ENCODE measurements at regions not wholly inside any gene's neighbourhood (a gene's known extent, or its start where the extent isn't known, plus 50 kb on each side); places are given as distances from the start of the nearest gene placed in this dataset.
A peak's percentile ranks its signal among the peaks of the same experiment; 100 is the strongest.

GRCh38 chr10:52437205-52437646, 123.1 kb downstream of the DKK1 start:
- no peak for TF ChIP-seq POLR2AphosphoS5 (IDR thresholded peaks at IDR 0.05)
- TF ChIP-seq EP300 (IDR thresholded peaks at IDR 0.05): no peak
- TF ChIP-seq CTCF (IDR thresholded peaks at IDR 0.05): no peak
- TF ChIP-seq POLR2A (IDR thresholded peaks at IDR 0.05): no peak
- 86 to 89% methylated on average over 1 of the region's 1 CpG for WGBS, 2 donors
- ATAC-seq (ENCODE audit: low FRiP score in 2 of 2) (no peak), DNase-seq (no peak)
- Histone ChIP-seq H3K27ac (no peak overlapping the region), H3K36me3 (no peaks in the 10 kb centered on the region), H3K27me3 (no peaks in the 10 kb centered on the region), H3K4me1 (no peaks in the 10 kb centered on the region), H3K4me3 (no peak overlapping the region), H3K9me3 (no peaks in the 10 kb centered on the region)

- DNase-seq: no peak
- Histone ChIP-seq H3K4me3 (no peak overlapping the region), H3K9me3 (no peaks in the 10 kb centered on the region), H3K4me1 (no peaks in the 10 kb centered on the region), H3K27me3 (no peaks in the 10 kb centered on the region), H3K27ac (no peak overlapping the region), H3K36me3 (no peaks in the 10 kb centered on the region)
- WGBS, 2 donors: 73 to 90% methylated on average over 6 of the region's 6 CpGs
- no peak for TF ChIP-seq POLR2AphosphoS5 (IDR thresholded peaks at IDR 0.05)
- no peak for TF ChIP-seq POLR2A (IDR thresholded peaks at IDR 0.05)
- no peak for TF ChIP-seq EP300 (IDR thresholded peaks at IDR 0.05)
- no peak for TF ChIP-seq CTCF (IDR thresholded peaks at IDR 0.05)
- peak in 1 of 2 donors; percentile 73 for ATAC-seq (ENCODE audit: low FRiP score in 2 of 2)
These were observed 124.0 kb downstream of the DKK1 start for GRCh38 chr10:52438119-52438518.

- Histone ChIP-seq H3K27ac (no peak overlapping the region), H3K4me3 (no peak overlapping the region), H3K36me3 (no peaks in the 10 kb centered on the region), H3K9me3 (no peaks in the 10 kb centered on the region), H3K4me1 (no peaks in the 10 kb centered on the region), H3K27me3 (no peaks in the 10 kb centered on the region)
- no peak for DNase-seq
- 54 to 69% methylated on average over 6 to 7 of the region's 7 CpGs for WGBS, 2 donors
- TF ChIP-seq POLR2A (IDR thresholded peaks at IDR 0.05): no peak
- TF ChIP-seq POLR2AphosphoS5 (IDR thresholded peaks at IDR 0.05): no peak
- TF ChIP-seq CTCF (IDR thresholded peaks at IDR 0.05): no peak
- TF ChIP-seq EP300 (IDR thresholded peaks at IDR 0.05): no peak
- no peak for ATAC-seq (ENCODE audit: low FRiP score in 2 of 2)
These were observed 126.7 kb downstream of the DKK1 start for GRCh38 chr10:52440612-52441285.

GRCh38 chr10:52442576-52442975, 128.5 kb downstream of the DKK1 start:
- peak in 1 of 2 donors; percentile 62 for ATAC-seq (ENCODE audit: low FRiP score in 2 of 2)
- no peak overlapping the region for H3K4me3 ChIP-seq
- H3K9me3 ChIP-seq: no peaks in the 10 kb centered on the region

GRCh38 chr10:52443419-52444388, 129.6 kb downstream of the DKK1 start:
- no peaks in the 10 kb centered on the region for H3K27me3 ChIP-seq
- TF ChIP-seq POLR2AphosphoS5 (IDR thresholded peaks at IDR 0.05) (no peak), CTCF (IDR thresholded peaks at IDR 0.05) (no peak), EP300 (IDR thresholded peaks at IDR 0.05) (no peak), POLR2A (IDR thresholded peaks at IDR 0.05) (no peak)
- H3K9me3 ChIP-seq: no peaks in the 10 kb centered on the region
- H3K4me1 ChIP-seq: no peaks in the 10 kb centered on the region
- DNase-seq (no peak), ATAC-seq (ENCODE audit: low FRiP score in 2 of 2) (peak in 1 of 2 donors; percentile 83)
- H3K4me3 ChIP-seq: no peak overlapping the region
- no peak overlapping the region for H3K27ac ChIP-seq
- H3K36me3 ChIP-seq: no peaks in the 10 kb centered on the region
- 52 to 62% methylated on average over 3 of the region's 3 CpGs for WGBS, 2 donors

More at GRCh38 chr10:52442576-52442975, 128.5 kb downstream of the DKK1 start:
- H3K36me3 ChIP-seq: no peaks in the 10 kb centered on the region
- TF ChIP-seq EP300 (IDR thresholded peaks at IDR 0.05): no peak
- DNase-seq: no peak
- H3K27ac ChIP-seq: no peak overlapping the region
- no peaks in the 10 kb centered on the region for H3K27me3 ChIP-seq
- no peaks in the 10 kb centered on the region for H3K4me1 ChIP-seq

All from upper lobe of left lung (tissue), 6 donors.